ENCODE measurements at regions not wholly inside any gene's neighbourhood (a gene's known extent, or its start where the extent isn't known, plus 50 kb on each side); places are given as distances from the start of the nearest gene placed in this dataset.

GRCh38 chr7:131753620-131754222 is 197.3 kb upstream of the PODXL start:
- TF ChIP-seq EZH2 (IDR thresholded peaks at IDR 0.05) (no peak), CTCF (IDR thresholded peaks at IDR 0.05) (peak; percentile 68)
